Endodermal cell (in vitro differentiated cells): ENCODE measurements at regions not wholly inside any gene's neighbourhood (a gene's known extent, or its start where the extent isn't known, plus 50 kb on each side); places are given as distances from the start of the nearest gene placed in this dataset.

Source experiments
- DNase-seq: peaks from one replicate; pipeline ENCODE4 v3.0.0-alpha.2; 2017
- H3K27ac ChIP-seq: 2 replicates; pipeline ENCODE4 v1.5.1; 2013; ENCODE audit warnings: mild to moderate bottlenecking, low read depth, low read length, moderate library complexity
- H3K27me3 ChIP-seq: 2 replicates; pipeline ENCODE4 v1.6.1; 2013; ENCODE audit warnings: mild to moderate bottlenecking, low read length, moderate library complexity; ENCODE audit not compliant: insufficient read depth, control insufficient read depth, poor library complexity, severe bottlenecking
- H3K36me3 ChIP-seq: 2 replicates; pipeline ENCODE4 v1.7.0; 2013; ENCODE audit warnings: mild to moderate bottlenecking, low read length, moderate library complexity; ENCODE audit not compliant: control insufficient read depth, insufficient read depth
- H3K4me1 ChIP-seq: one replicate; pipeline ENCODE4 v1.7.0; 2013; ENCODE audit warnings: low read length; ENCODE audit not compliant: control insufficient read depth, insufficient read depth
- H3K4me3 ChIP-seq: 2 replicates; pipeline ENCODE4 v1.5.1; 2013; ENCODE audit warnings: mild to moderate bottlenecking, low read length, moderate library complexity
- H3K9ac ChIP-seq: 2 replicates; pipeline ENCODE4 v1.6.1; 2013; ENCODE audit warnings: mild to moderate bottlenecking, low read length, moderate library complexity; ENCODE audit not compliant: poor library complexity, severe bottlenecking; ENCODE audit errors: extremely low read depth
- H3K9me3 ChIP-seq: 2 replicates; pipeline ENCODE4 v1.6.1; 2013; ENCODE audit warnings: mild to moderate bottlenecking, low read length, moderate library complexity; ENCODE audit not compliant: control insufficient read depth
- H3K27ac Mint-ChIP-seq: 2 replicates; pipeline ENCODE4 v1.8.0; 2020; ENCODE audit warnings: mixed read lengths
- H3K27me3 Mint-ChIP-seq: 2 replicates; pipeline ENCODE4 v1.8.0; 2021; ENCODE audit warnings: mild to moderate bottlenecking, mixed read lengths; ENCODE audit not compliant: insufficient read depth
- H3K36me3 Mint-ChIP-seq: 2 replicates; pipeline ENCODE4 v1.8.0; 2020; ENCODE audit warnings: low read depth, mixed read lengths
- H3K4me1 Mint-ChIP-seq: 2 replicates; pipeline ENCODE4 v1.8.0; 2020; ENCODE audit warnings: mixed read lengths
- H3K4me3 Mint-ChIP-seq: 2 replicates; pipeline ENCODE4 v1.8.0; 2020; ENCODE audit warnings: mild to moderate bottlenecking, moderate library complexity, mixed read lengths
- H3K9me3 Mint-ChIP-seq: 2 replicates; pipeline ENCODE4 v1.8.0; 2020; ENCODE audit warnings: mild to moderate bottlenecking, mixed read lengths
- CTCF ChIP-seq: fragments of 200-600 bp; sonication (generic); conservative IDR thresholded peaks from 2 replicates; pipeline ENCODE4 v1.5.0; 2021; ENCODE audit warnings: antibody characterized with exemption, mild to moderate bottlenecking
- WGBS, 2 experiments: methylation state at CpG; one replicate each; pipeline versions ENCODE4 v1.1.5 to v1.1.7; 2013; ENCODE audit warnings: missing lambda C conversion rate in 2 of 2, mixed read lengths in 1 of 2; ENCODE audit not compliant: insufficient coverage in 1 of 2, insufficient read length in 1 of 2; 5-methylcytosine and 5-hydroxymethylcytosine counted together

GRCh38 chr5:64110222-64110621 is 55.4 kb upstream of the RNF180 start:
- no peaks in the 10 kb centered on the region for H3K36me3 ChIP-seq
- no peaks in the 10 kb centered on the region for H3K4me1 ChIP-seq
- no peak overlapping the region for H3K27ac ChIP-seq
- Mint-ChIP-seq H3K27me3 (no peaks in the 10 kb centered on the region), H3K4me3 (no peak overlapping the region), H3K36me3 (no peaks in the 10 kb centered on the region), H3K27ac (no peak overlapping the region), H3K9me3 (peaks cover 18% of the 10 kb centered on the region), H3K4me1 (no peaks in the 10 kb centered on the region)
- H3K9ac ChIP-seq, result no peak overlapping the region
- TF ChIP-seq CTCF, result no peak
- H3K9me3 ChIP-seq, result peaks cover 4% of the 10 kb centered on the region
- no peaks in the 10 kb centered on the region for H3K27me3 ChIP-seq
- no peak for DNase-seq
- no peak overlapping the region for H3K4me3 ChIP-seq
- WGBS, 2 experiments, result 88 to 92% methylated on average over 2 of the region's 2 CpGs

- no peak for TF ChIP-seq CTCF
- no peaks in the 10 kb centered on the region for H3K4me1 Mint-ChIP-seq
- H3K36me3 Mint-ChIP-seq, result no peaks in the 10 kb centered on the region
- Histone ChIP-seq H3K27me3 (no peaks in the 10 kb centered on the region), H3K27ac (no peak overlapping the region), H3K9me3 (peaks cover 6% of the 10 kb centered on the region), H3K9ac (no peak overlapping the region), H3K4me3 (no peak overlapping the region), H3K4me1 (no peaks in the 10 kb centered on the region), H3K36me3 (no peaks in the 10 kb centered on the region)
- no peak overlapping the region for H3K4me3 Mint-ChIP-seq
- H3K27ac Mint-ChIP-seq, result no peak overlapping the region
- no peaks in the 10 kb centered on the region for H3K27me3 Mint-ChIP-seq
- peaks cover 21% of the 10 kb centered on the region for H3K9me3 Mint-ChIP-seq
- DNase-seq, result no peak
- WGBS, 2 experiments, result 71 to 88% methylated on average over 2 to 4 of the region's 4 CpGs
These were observed 57.0 kb upstream of the RNF180 start for GRCh38 chr5:64108674-64109073.

GRCh38 chr5:64100203-64100602 is 65.4 kb upstream of the RNF180 start:
- Mint-ChIP-seq H3K36me3 (no peaks in the 10 kb centered on the region), H3K27me3 (no peaks in the 10 kb centered on the region), H3K27ac (no peak overlapping the region), H3K9me3 (peaks cover 3% of the 10 kb centered on the region), H3K4me1 (peaks cover 9% of the 10 kb centered on the region), H3K4me3 (no peak overlapping the region)
- Histone ChIP-seq H3K36me3 (no peaks in the 10 kb centered on the region), H3K27ac (no peak overlapping the region), H3K27me3 (no peaks in the 10 kb centered on the region), H3K4me1 (no peaks in the 10 kb centered on the region), H3K4me3 (no peak overlapping the region), H3K9ac (no peak overlapping the region), H3K9me3 (peaks cover 1% of the 10 kb centered on the region)
- no peak for DNase-seq
- 80% methylated on average over 1 of the region's 1 CpG; no CpG with 5 or more reads in 1 of the 2 experiments for WGBS, 2 experiments
- peak; percentile 44 for TF ChIP-seq CTCF
